ENCODE measurements at regions not wholly inside any gene's neighbourhood (a gene's known extent, or its start where the extent isn't known, plus 50 kb on each side); places are given as distances from the start of the nearest gene placed in this dataset.

GRCh38 chr11:122524898-122525297 is 130.6 kb upstream of the UBASH3B start:
- TF ChIP-seq CTCF (IDR thresholded peaks at IDR 0.05) (no peak), POLR2A (IDR thresholded peaks at IDR 0.05) (no peak)
